Loucy (cell line): ENCODE measurements at regions not wholly inside any gene's neighbourhood (a gene's known extent, or its start where the extent isn't known, plus 50 kb on each side); places are given as distances from the start of the nearest gene placed in this dataset.

Source experiments
- H2AFZ ChIP-seq: fragments of 200-600 bp; sonication (generic); 2 replicates; pipeline ENCODE4 v1.6.0; 2016; ENCODE audit warnings: antibody characterized with exemption, mild to moderate bottlenecking, low read length, moderate library complexity
- H3F3A ChIP-seq: fragments of 200-600 bp; 2 replicates; pipeline ENCODE4 v1.6.0; 2016; ENCODE audit warnings: antibody characterized with exemption, low read depth, mild to moderate bottlenecking
- H3K27me3 ChIP-seq: fragments of 200-600 bp; sonication (generic); 2 replicates; pipeline ENCODE4 v1.6.1; 2014; ENCODE audit warnings: low read length, mild to moderate bottlenecking; ENCODE audit not compliant: insufficient read depth, poor library complexity, severe bottlenecking
- H3K36me3 ChIP-seq: fragments of 200-600 bp; sonication (generic); 2 replicates; pipeline ENCODE4 v1.6.1; 2016; ENCODE audit warnings: low read length; ENCODE audit not compliant: insufficient read depth
- H3K4me1 ChIP-seq: fragments of 200-600 bp; sonication (generic); 2 replicates; pipeline ENCODE4 v1.5.1; 2014; ENCODE audit warnings: low read length, mild to moderate bottlenecking; ENCODE audit not compliant: insufficient read depth, poor library complexity, severe bottlenecking
- H3K4me2 ChIP-seq: fragments of 200-600 bp; sonication (generic); 2 replicates; pipeline ENCODE4 v1.6.0; 2014; ENCODE audit warnings: antibody characterized with exemption, low read length, low read depth, mild to moderate bottlenecking; ENCODE audit not compliant: poor library complexity, severe bottlenecking
- H3K4me3 ChIP-seq: fragments of 200-600 bp; sonication (generic); 2 replicates; pipeline ENCODE4 v1.5.1; 2014; ENCODE audit warnings: low read length, mild to moderate bottlenecking, mixed read lengths; ENCODE audit not compliant: poor library complexity, severe bottlenecking
- H3K79me2 ChIP-seq: fragments of 200-600 bp; sonication (generic); 2 replicates; pipeline ENCODE4 v1.6.1; 2014; ENCODE audit warnings: low read length; ENCODE audit not compliant: insufficient read depth
- H3K9ac ChIP-seq: fragments of 200-600 bp; sonication (generic); 2 replicates; pipeline ENCODE4 v1.6.0; 2014; ENCODE audit warnings: mild to moderate bottlenecking, low read depth, low read length, moderate library complexity; ENCODE audit not compliant: poor library complexity, severe bottlenecking
- H3K9me2 ChIP-seq: fragments of 200-600 bp; sonication (generic); replicated peaks from 2 replicates; pipeline ENCODE4 v1.6.1; 2016; ENCODE audit warnings: low read depth, low read length, mixed read lengths
- H3K9me3 ChIP-seq: fragments of 200-600 bp; sonication (generic); 2 replicates; pipeline ENCODE4 v1.6.1; 2014; ENCODE audit warnings: mild to moderate bottlenecking, antibody characterized with exemption, low read length, low read depth; ENCODE audit not compliant: insufficient read depth
- H4K20me1 ChIP-seq: fragments of 200-600 bp; sonication (generic); 2 replicates; pipeline ENCODE4 v1.6.0; 2014; ENCODE audit warnings: antibody characterized with exemption, low read length, mild to moderate bottlenecking; ENCODE audit not compliant: insufficient read depth, poor library complexity, severe bottlenecking
- EZH2phosphoT487 ChIP-seq: fragments of 200-600 bp; IDR thresholded peaks from 2 replicates; pipeline ENCODE4 v1.6.1; 2018; ENCODE audit warnings: antibody characterized with exemption, mild to moderate bottlenecking, moderate library complexity, borderline replicate concordance
- TF ChIP-seq, protein P1 (sequence below): fragments of 200-600 bp; sonication (generic); conservative IDR thresholded peaks from 2 replicates; pipeline ENCODE4 v1.5.1; 2014; ENCODE audit warnings: mild to moderate bottlenecking, antibody characterized with exemption, low read length

DNA sequence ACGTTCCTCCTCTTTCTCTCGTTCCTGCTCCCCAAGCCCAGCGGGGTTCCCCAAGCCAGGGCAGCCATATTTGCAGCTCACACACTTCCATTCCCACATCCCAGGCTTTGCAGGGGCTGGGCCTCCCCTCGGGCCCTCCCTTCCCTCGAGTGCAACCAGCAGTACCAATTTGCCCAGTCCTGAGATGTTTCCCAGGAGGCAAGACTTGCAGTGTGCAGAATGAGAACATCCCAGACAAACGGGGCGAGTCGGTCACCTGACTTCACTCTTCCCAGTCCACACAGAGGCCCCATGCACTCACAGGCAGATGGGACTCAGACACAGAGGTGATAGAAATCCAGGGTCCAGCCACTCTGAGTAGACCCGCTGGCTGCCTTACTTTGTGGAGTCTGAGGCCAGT lies 56.2 kb upstream of the SLC6A6 start:
- no peak overlapping the region for H3K9ac ChIP-seq
- no peak overlapping the region for H2AFZ ChIP-seq

DNA sequence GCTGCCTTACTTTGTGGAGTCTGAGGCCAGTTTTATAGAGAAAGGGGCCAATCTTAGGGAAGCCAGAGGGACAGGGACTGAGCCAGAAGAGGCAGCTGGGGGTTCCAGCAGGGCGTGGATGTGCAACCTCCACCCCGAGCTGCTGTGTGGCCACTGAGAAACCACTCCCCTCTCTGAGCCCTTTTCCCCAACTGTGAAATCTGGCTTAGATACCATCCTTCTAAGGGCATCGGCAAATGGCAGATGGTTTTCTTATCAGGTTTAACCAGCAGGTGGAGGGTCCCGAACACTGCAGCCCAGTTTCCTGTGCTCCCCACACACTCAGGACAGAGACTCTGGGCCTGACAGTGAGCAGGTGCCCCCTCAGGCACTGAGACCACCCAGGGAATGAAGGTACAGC lies 55.8 kb upstream of the SLC6A6 start:
- H3K4me2 ChIP-seq: no peak overlapping the region
- TF ChIP-seq, protein P1, sequence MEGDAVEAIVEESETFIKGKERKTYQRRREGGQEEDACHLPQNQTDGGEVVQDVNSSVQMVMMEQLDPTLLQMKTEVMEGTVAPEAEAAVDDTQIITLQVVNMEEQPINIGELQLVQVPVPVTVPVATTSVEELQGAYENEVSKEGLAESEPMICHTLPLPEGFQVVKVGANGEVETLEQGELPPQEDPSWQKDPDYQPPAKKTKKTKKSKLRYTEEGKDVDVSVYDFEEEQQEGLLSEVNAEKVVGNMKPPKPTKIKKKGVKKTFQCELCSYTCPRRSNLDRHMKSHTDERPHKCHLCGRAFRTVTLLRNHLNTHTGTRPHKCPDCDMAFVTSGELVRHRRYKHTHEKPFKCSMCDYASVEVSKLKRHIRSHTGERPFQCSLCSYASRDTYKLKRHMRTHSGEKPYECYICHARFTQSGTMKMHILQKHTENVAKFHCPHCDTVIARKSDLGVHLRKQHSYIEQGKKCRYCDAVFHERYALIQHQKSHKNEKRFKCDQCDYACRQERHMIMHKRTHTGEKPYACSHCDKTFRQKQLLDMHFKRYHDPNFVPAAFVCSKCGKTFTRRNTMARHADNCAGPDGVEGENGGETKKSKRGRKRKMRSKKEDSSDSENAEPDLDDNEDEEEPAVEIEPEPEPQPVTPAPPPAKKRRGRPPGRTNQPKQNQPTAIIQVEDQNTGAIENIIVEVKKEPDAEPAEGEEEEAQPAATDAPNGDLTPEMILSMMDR: no peak
- no peak for TF ChIP-seq EZH2phosphoT487
- H4K20me1 ChIP-seq: no peaks in the 10 kb centered on the region
- no peaks in the 10 kb centered on the region for H3K79me2 ChIP-seq
- H3K27me3 ChIP-seq: no peaks in the 10 kb centered on the region
- H2AFZ ChIP-seq: no peak overlapping the region
- no peak overlapping the region for H3K4me3 ChIP-seq
- no peaks in the 10 kb centered on the region for H3K36me3 ChIP-seq
- no peaks in the 10 kb centered on the region for H3K9me3 ChIP-seq
- no peaks in the 10 kb centered on the region for H3K4me1 ChIP-seq
- no peaks in the 10 kb centered on the region for H3F3A ChIP-seq
- H3K9ac ChIP-seq: no peak overlapping the region
- no peaks in the 10 kb centered on the region for H3K9me2 ChIP-seq

More for the DNA sequence above, 56.2 kb upstream of the SLC6A6 start:
- no peaks in the 10 kb centered on the region for H3K79me2 ChIP-seq
- no peaks in the 10 kb centered on the region for H3K36me3 ChIP-seq
- H3K9me3 ChIP-seq: no peaks in the 10 kb centered on the region
- H3K4me3 ChIP-seq: no peak overlapping the region
- H3K9me2 ChIP-seq: no peaks in the 10 kb centered on the region
- no peaks in the 10 kb centered on the region for H3F3A ChIP-seq
- H3K27me3 ChIP-seq: no peaks in the 10 kb centered on the region
- H4K20me1 ChIP-seq: no peaks in the 10 kb centered on the region
- H3K4me2 ChIP-seq: no peak overlapping the region
- no peaks in the 10 kb centered on the region for H3K4me1 ChIP-seq
- no peak for TF ChIP-seq EZH2phosphoT487
- TF ChIP-seq, protein P1: no peak

DNA sequence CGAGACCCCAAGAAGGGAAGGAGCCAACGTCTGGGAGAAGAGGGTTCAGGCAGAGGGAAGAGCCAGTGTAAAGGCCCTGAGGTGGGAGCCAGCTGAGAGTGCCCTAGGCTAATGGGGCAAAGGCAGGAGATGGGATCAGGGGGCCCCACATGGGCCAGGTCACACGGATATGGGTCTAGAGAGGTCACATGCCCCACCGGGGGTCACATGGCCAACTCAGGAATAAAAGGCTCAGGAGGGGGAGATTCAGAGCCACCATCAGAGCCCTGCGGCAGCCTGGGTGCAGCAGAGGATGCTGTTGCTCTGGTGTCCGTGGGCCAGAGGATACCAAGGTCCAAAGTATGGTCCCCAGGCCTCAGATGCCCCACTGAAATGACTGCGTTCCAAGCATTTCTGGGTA lies 55.3 kb upstream of the SLC6A6 start:
- H3K36me3 ChIP-seq: no peaks in the 10 kb centered on the region
- TF ChIP-seq, protein P1: no peak
- no peak for TF ChIP-seq EZH2phosphoT487
- H3F3A ChIP-seq: no peaks in the 10 kb centered on the region
- H3K9me2 ChIP-seq: no peaks in the 10 kb centered on the region
- H2AFZ ChIP-seq: no peak overlapping the region
- H3K4me3 ChIP-seq: no peak overlapping the region
- H4K20me1 ChIP-seq: no peaks in the 10 kb centered on the region
- H3K4me1 ChIP-seq: no peaks in the 10 kb centered on the region
- no peak overlapping the region for H3K4me2 ChIP-seq
- H3K79me2 ChIP-seq: no peaks in the 10 kb centered on the region
- H3K27me3 ChIP-seq: no peaks in the 10 kb centered on the region
- H3K9ac ChIP-seq: no peak overlapping the region
- H3K9me3 ChIP-seq: no peaks in the 10 kb centered on the region
